ENCODE measurements at regions not wholly inside any gene's neighbourhood (a gene's known extent, or its start where the extent isn't known, plus 50 kb on each side); places are given as distances from the start of the nearest gene placed in this dataset.

DNA sequence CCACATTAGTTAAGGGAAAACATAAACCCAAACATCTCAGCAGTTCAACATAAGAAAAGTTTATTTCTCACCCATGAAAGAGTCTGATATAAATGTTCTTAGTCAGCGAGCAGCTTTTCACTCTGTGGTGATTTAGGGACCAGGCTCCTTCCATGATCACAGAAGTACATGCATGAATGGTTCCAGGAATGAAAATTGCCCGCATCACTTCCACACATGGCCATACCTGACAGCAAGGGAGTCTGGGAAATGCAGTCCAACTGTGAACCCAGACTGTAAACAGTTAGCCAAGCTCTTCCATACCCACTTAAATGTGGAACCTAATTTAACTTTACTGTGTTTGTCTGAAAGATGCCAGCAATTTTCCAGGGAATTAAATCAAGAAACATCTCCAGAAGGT lies 353.9 kb downstream of the HACE1 start:
- CTCF ChIA-PET: no interaction called here
- Mint-ChIP-seq H3K27ac (no peak overlapping the region), H3K9me3 (no peaks in the 10 kb centered on the region), H3K4me3 (no peak overlapping the region), H3K27me3 (peaks cover 2% of the 10 kb centered on the region), H3K36me3 (ENCODE audit: low read depth) (no peaks in the 10 kb centered on the region), H3K4me1 (no peaks in the 10 kb centered on the region)
- POLR2A ChIA-PET: no interaction called here
- no peak for DNase-seq

DNA sequence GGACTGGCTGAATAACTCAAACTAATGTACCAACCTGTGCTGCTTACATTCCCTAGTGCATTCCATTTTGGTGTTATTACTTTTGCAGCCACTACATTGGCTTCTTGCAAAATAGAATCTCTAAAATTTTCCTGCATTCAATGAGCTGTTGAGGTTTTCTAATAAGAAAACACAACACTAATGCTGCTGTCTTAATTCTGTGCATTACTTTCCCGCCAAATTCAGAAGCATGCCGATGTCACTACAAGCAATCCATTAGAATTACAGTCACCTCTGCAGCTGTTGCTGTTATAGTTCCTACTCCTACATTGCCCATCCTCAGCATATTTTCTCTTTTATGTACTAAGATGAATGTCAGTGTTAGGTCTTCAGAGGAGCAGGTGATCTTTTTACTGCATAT lies 359.5 kb downstream of the HACE1 start:
- H3K9me3 Mint-ChIP-seq: no peaks in the 10 kb centered on the region
- no peaks in the 10 kb centered on the region for H3K36me3 Mint-ChIP-seq (ENCODE audit: low read depth)
- POLR2A ChIA-PET: no interaction called here
- H3K4me3 Mint-ChIP-seq: no peak overlapping the region
- no peaks in the 10 kb centered on the region for H3K4me1 Mint-ChIP-seq
- peaks cover 4% of the 10 kb centered on the region for H3K27me3 Mint-ChIP-seq
- H3K27ac Mint-ChIP-seq: no peak overlapping the region
- no peak for DNase-seq
- CTCF ChIA-PET: interaction anchor here (1.4 kb wide), 1 partner anchor 26 kb away, joined by 3 read pairs; no protein-coding TSS in a partner anchor

DNA sequence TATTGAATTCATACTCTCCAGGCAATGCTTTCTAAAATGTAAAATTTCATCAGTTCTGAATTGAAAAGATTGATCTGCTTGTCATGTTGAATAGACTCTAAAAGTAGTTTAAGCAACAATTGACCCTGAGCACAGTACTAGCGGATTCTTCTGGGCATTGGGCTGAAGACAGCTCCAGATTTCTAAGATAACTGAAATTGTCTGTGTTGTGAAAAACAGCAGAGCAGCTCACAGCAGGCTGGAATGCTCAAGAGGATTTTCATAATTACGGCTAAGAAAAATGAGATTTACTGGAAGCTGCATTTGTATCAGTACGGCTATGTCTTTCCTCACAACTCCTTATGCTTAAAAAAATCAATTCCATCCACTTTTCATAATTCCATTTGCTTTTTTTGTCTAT lies 373.7 kb downstream of the HACE1 start:
- POLR2A ChIA-PET: no interaction called here
- Mint-ChIP-seq H3K9me3 (no peaks in the 10 kb centered on the region), H3K27me3 (peaks cover 4% of the 10 kb centered on the region), H3K4me1 (no peaks in the 10 kb centered on the region), H3K4me3 (no peak overlapping the region), H3K27ac (no peak overlapping the region), H3K36me3 (ENCODE audit: low read depth) (no peaks in the 10 kb centered on the region)
- CTCF ChIA-PET: no interaction called here
- no peak for DNase-seq

DNA sequence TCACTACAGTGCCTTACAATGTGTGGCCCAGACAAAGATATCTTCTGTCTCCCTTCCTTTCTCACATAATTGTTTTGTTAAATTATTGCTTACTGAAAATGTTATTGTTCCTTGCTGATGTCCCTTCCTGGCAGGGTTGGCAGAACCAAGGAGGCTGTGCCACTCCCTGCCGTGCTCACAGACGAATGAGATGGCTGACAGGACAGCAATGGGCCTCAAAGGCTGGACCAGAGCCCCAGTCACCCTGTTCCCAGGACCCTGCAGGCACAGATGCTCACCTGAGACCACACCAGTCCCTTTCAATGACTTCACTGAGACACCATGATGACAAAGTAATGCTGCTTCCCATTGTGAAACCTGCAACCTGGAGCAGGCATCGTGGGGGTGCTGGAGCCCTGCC lies 375.1 kb downstream of the HACE1 start:
- ChIA-PET POLR2A (no interaction called here), CTCF (no interaction called here)
- Mint-ChIP-seq H3K4me1 (no peaks in the 10 kb centered on the region), H3K9me3 (no peaks in the 10 kb centered on the region), H3K27me3 (peaks cover 4% of the 10 kb centered on the region), H3K27ac (no peak overlapping the region), H3K36me3 (ENCODE audit: low read depth) (no peaks in the 10 kb centered on the region), H3K4me3 (no peak overlapping the region)
- DNase-seq: no peak

DNA sequence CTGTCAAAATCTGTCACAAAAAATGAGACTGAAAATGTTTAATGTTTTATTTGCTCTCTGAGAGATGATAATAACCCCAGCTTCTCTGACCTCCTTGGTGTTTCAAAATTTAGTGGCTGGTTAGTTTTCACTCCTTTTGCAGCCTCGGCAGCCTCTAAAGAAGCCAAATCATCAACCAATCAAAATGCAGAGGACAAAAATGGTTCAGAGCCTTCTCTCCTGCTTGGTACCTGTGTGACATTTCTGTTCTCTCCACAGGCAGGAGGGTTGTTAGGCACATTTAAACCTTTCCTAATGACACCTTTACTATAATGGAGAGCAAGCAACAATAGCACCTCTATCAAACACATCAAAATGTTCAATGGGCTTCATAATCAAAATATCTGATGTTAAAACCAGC lies 375.5 kb downstream of the HACE1 start:
- DNase-seq: no peak
- Mint-ChIP-seq H3K27me3 (peaks cover 4% of the 10 kb centered on the region), H3K4me1 (no peaks in the 10 kb centered on the region), H3K4me3 (no peak overlapping the region), H3K9me3 (no peaks in the 10 kb centered on the region), H3K36me3 (ENCODE audit: low read depth) (no peaks in the 10 kb centered on the region), H3K27ac (no peak overlapping the region)
- ChIA-PET POLR2A (no interaction called here), CTCF (no interaction called here)

DNA sequence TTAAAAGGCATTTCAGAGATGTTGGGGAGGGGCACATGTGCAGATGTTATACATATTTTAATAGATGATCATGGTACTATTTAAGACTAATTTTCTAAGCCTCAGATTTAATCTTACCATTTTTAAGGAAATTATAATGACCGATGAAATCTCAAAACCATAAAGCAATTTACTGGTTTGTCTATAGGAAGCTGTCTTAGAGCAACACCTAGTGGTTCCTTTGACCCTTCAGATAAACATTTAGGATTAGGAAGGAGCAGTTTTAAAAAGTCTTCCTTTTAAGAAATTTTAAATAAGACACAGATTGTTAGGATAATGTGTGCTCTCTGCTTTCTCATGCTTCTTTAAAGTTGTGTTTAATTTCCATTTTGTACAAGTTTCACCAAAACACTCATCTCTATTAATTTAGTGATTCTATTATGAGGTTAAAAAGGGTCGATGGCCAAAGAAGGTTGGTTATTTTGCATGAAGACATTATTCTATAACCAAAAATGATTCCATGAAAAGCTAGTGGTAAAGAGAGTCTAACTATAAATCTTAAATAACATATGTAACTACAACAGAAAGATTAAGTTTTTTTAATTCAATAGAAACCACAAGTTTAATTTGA lies 376.4 kb downstream of the HACE1 start:
- Mint-ChIP-seq H3K27me3 (peaks cover 4% of the 10 kb centered on the region), H3K4me1 (no peaks in the 10 kb centered on the region), H3K36me3 (ENCODE audit: low read depth) (no peaks in the 10 kb centered on the region), H3K4me3 (no peak overlapping the region), H3K27ac (no peak overlapping the region), H3K9me3 (no peaks in the 10 kb centered on the region)
- ChIA-PET CTCF (no interaction called here), POLR2A (no interaction called here)
- no peak for DNase-seq

DNA sequence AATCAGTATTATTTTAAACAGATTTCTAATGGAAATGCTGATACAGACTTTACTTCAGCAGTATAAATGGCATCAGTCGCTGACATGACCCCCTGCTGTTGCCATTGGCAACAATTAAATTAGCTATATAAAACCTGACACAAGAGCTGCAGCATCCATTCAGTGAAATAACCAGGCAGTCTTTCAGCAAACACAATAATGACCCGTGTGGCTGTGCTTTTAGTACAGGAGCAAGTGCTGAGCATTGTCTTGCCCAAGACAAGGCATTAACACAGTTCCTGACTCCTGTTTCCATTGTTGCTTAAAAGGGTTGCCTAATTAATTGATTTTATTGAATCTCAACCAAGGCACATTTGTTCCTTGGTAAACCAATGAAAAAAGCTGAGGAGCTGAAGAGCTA lies 382.1 kb downstream of the HACE1 start:
- ChIA-PET CTCF (no interaction called here), POLR2A (no interaction called here)
- no peak overlapping the region for H3K4me3 Mint-ChIP-seq
- H3K4me1 Mint-ChIP-seq: no peaks in the 10 kb centered on the region
- no peaks in the 10 kb centered on the region for H3K9me3 Mint-ChIP-seq
- DNase-seq: no peak
- H3K27me3 Mint-ChIP-seq: peaks cover under 1% of the 10 kb centered on the region
- no peaks in the 10 kb centered on the region for H3K36me3 Mint-ChIP-seq (ENCODE audit: low read depth)
- no peak overlapping the region for H3K27ac Mint-ChIP-seq

DNA sequence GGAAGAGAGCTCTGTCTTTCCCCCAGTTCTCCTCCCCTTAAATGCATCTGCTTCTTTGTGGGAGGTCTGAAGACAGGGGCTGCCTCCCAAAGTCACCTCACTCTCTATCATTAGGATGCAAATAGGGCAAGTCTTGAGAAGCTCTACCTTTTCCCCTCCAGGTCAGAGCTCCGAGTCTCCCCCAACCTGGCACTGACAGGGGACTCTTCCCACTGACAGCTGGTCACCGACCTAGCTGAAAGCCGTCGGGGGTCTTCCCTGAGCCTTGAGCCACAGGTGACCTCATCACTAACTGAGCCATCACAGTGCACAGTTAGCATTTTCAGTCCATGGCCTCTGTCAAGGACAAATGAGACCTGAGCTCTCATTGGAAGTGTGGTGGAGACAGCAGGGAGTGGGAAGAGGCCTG lies 386.7 kb downstream of the HACE1 start:
- no peaks in the 10 kb centered on the region for H3K36me3 Mint-ChIP-seq (ENCODE audit: low read depth)
- H3K27me3 Mint-ChIP-seq: no peaks in the 10 kb centered on the region
- DNase-seq: no peak
- no peak overlapping the region for H3K27ac Mint-ChIP-seq
- no peaks in the 10 kb centered on the region for H3K9me3 Mint-ChIP-seq
- H3K4me1 Mint-ChIP-seq: no peaks in the 10 kb centered on the region
- ChIA-PET CTCF (no interaction called here), POLR2A (no interaction called here)
- H3K4me3 Mint-ChIP-seq: no peak overlapping the region

DNA sequence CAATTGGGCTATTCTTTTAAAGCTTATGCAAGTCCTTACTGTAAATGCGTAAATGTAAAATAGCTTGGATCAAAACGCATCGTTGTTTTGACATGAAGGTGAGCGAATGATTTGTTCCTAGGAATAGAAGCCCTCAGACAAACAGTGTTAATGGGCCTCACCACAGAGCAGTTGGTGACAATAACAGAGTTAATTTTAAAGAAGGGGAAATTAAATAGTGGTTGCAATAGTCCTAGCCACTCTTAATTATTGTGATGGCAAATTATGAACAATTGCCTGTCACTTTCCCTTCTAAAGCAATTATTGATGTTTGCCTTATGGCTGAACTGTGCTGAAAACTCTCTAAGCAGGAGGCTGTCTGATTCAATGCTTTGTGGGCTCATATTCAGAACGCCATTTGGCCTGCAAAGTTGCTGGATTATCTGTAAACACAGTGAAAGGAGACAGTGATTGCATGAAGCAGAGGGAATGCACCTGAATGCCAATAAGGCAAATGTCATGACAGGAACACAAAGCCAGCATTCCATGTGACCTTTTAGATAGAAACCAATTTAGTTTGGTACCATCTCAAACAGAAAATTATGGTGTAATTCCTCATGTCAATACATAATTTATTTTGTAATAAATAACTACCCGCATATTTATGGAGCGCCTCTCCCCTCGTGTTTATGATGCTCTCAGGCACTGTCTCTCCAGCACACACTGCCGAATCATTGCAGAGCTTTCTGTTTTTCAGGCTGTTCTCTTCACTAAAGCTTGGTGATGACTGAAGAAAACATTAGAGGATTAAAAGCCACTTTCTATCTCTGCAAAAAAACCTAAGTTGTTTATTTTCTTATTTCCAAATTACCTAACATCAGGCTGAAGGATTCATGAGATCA lies 387.5 kb downstream of the HACE1 start:
- Mint-ChIP-seq H3K4me1 (no peaks in the 10 kb centered on the region), H3K27me3 (no peaks in the 10 kb centered on the region), H3K4me3 (no peak overlapping the region), H3K27ac (no peak overlapping the region), H3K9me3 (no peaks in the 10 kb centered on the region), H3K36me3 (ENCODE audit: low read depth) (no peaks in the 10 kb centered on the region)
- ChIA-PET CTCF (no interaction called here), POLR2A (no interaction called here)
- DNase-seq: no peak

DNA sequence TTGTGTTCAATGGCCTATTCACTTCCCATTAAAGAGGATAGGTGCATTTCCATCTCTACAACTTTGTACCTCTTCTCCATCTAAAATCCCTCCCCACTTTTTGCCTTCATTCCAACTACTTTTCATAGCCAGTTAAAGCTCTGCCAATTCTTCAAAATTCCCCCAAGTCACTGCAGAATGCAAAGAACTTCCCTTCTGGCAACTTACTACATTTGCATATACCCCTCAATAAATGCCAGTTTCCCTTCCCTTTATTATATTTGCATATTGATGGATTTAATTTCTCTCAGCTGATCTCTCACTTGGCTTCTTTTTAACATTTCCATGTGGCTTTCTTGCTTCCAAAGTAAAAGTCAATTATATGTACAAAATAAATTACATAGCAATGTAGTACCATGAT lies 393.4 kb downstream of the HACE1 start:
- Mint-ChIP-seq H3K4me3 (no peak overlapping the region), H3K27ac (no peak overlapping the region), H3K4me1 (no peaks in the 10 kb centered on the region), H3K36me3 (ENCODE audit: low read depth) (no peaks in the 10 kb centered on the region), H3K9me3 (no peaks in the 10 kb centered on the region), H3K27me3 (no peaks in the 10 kb centered on the region)
- ChIA-PET CTCF (no interaction called here), POLR2A (no interaction called here)
- DNase-seq: no peak

DNA sequence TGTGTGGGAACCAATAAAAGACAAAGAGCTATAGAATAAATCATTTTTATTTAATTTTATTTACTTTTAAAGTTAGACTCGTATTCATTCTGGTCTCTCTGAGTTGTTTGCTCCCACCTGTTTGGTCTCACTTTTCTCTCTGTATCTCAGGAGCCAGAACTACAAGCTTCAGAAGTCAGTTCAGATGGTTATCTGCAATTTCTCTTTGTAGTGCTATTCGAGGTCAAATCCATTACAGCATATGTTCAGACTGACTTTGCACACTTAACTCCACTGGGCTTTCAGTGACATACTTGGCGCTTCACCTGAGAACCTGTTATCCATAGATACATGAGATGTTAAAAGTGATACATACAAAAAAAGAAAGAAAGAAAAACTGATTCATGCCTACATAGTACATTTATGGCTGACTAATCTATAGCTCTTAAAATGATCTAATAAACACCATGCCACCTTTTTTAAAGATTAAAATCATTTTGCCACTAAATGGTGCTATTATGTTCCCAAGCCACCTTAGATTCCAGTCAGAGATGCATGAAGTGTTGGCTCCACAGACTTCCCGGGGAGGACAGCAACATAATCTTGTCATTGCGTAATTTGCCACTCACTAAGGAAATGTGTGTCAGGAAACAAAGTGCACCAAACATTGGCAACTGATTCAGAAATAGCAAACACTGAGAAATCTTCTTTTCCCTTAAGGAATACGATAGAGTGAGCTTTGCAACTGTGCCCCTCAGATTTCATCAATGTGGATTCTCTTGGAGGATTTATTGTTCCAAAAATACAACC lies 396.7 kb downstream of the HACE1 start:
- ChIA-PET CTCF (no interaction called here), POLR2A (no interaction called here)
- Mint-ChIP-seq H3K4me1 (no peaks in the 10 kb centered on the region), H3K27me3 (no peaks in the 10 kb centered on the region), H3K36me3 (ENCODE audit: low read depth) (no peaks in the 10 kb centered on the region), H3K9me3 (no peaks in the 10 kb centered on the region), H3K4me3 (no peak overlapping the region), H3K27ac (no peak overlapping the region)
- DNase-seq: no peak

DNA sequence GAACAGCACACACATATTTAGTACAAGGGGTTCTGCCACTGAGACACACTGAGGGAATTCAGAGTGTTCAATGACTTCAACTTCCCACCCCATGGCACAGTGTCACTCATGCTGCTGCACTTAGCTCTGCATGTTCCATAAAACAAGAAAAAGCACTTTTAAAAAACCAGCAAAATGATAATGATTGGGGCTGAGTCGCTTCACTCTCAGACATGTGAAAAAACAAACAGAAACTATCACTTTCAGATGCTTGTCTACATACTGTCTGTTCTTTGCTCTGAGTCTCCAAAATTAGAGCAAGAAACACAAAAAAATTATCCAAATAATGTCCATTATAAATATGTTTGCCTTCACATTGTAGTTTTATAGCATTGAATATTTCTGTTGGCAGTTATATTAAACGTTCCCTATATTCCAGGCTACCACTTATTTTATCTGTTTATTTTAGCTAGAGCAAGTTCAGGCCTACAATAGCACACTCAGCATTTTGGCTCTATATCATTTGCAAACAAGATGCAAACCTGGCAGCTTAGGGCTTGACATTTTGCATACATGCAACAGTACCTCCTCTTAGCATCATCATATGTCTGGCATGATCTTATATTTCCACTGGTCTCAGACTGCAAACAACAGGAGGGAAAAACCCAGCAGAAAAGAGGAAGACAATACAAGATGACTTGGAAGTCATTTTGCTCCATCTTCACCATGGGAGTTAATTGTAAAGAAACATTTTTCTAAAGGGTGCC lies 398.8 kb downstream of the HACE1 start:
- H3K36me3 Mint-ChIP-seq (ENCODE audit: low read depth): no peaks in the 10 kb centered on the region
- POLR2A ChIA-PET: no interaction called here
- no peaks in the 10 kb centered on the region for H3K4me1 Mint-ChIP-seq
- no peak overlapping the region for H3K4me3 Mint-ChIP-seq
- H3K9me3 Mint-ChIP-seq: no peaks in the 10 kb centered on the region
- CTCF ChIA-PET: no interaction called here
- no peak for DNase-seq
- no peak overlapping the region for H3K27ac Mint-ChIP-seq
- no peaks in the 10 kb centered on the region for H3K27me3 Mint-ChIP-seq

DNA sequence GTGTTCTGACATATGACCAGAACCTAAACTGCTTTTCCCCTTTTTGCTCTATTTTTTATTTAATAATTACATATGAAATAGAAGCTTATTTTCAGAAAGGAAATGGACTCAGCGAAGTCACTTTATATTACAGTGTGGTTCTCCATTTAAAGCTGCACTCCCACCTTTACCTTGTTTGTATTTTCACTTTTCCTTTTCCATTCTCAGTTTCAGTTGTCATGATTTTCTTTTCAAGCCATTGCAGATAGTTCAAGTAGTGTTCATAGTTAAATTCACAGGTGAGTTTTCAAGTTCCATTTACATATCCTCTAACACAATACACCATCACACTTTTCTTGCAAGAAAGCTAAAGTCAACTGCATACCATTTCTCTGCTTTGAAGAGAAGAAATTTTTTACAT lies 400.2 kb downstream of the HACE1 start:
- no peak overlapping the region for H3K4me3 Mint-ChIP-seq
- H3K9me3 Mint-ChIP-seq: no peaks in the 10 kb centered on the region
- no peaks in the 10 kb centered on the region for H3K36me3 Mint-ChIP-seq (ENCODE audit: low read depth)
- CTCF ChIA-PET: no interaction called here
- H3K4me1 Mint-ChIP-seq: no peaks in the 10 kb centered on the region
- POLR2A ChIA-PET: no interaction called here
- no peak for DNase-seq
- no peaks in the 10 kb centered on the region for H3K27me3 Mint-ChIP-seq
- no peak overlapping the region for H3K27ac Mint-ChIP-seq

Measured in activated CD4-positive, alpha-beta memory T cell treated with anti-CD3 and anti-CD28 coated beads, Interleukin-2, amount 10 ng/mL, durations not matched to agents 7 days and 5 days (primary cell).